Skeletal muscle satellite cell (primary cell): ENCODE measurements at regions not wholly inside any gene's neighbourhood (a gene's known extent, or its start where the extent isn't known, plus 50 kb on each side); places are given as distances from the start of the nearest gene placed in this dataset.

Experiments
- H3K27me3 ChIP-seq: 2 replicates; pipeline ENCODE4 v1.7.0; 2013; ENCODE audit warnings: low read length; ENCODE audit not compliant: control insufficient read depth, insufficient read depth
- H3K36me3 ChIP-seq: 2 replicates; pipeline ENCODE4 v1.7.0; 2013; ENCODE audit warnings: mild to moderate bottlenecking, control low read depth, low read length; ENCODE audit not compliant: insufficient read depth
- H3K4me1 ChIP-seq: 2 replicates; pipeline ENCODE4 v1.7.0; 2013; ENCODE audit warnings: low read length; ENCODE audit not compliant: control insufficient read depth, insufficient read depth
- H3K4me2 ChIP-seq: 2 replicates; pipeline ENCODE4 v1.7.0; 2013; ENCODE audit warnings: mild to moderate bottlenecking, low read length
- H3K4me3 ChIP-seq: 2 replicates; pipeline ENCODE4 v1.7.0; 2013; ENCODE audit warnings: low read length
- H3K9ac ChIP-seq: 2 replicates; pipeline ENCODE4 v1.7.0; 2013; ENCODE audit warnings: mild to moderate bottlenecking, low read depth, low read length, moderate library complexity
- H3K9me3 ChIP-seq: replicated peaks from 2 replicates; pipeline ENCODE4 v1.7.0; 2013; ENCODE audit warnings: mild to moderate bottlenecking, control low read depth, low read length

- Histone ChIP-seq H3K36me3 (no peaks in the 10 kb centered on the region), H3K4me2 (no peak overlapping the region), H3K4me1 (no peaks in the 10 kb centered on the region), H3K9me3 (no peaks in the 10 kb centered on the region), H3K27me3 (no peaks in the 10 kb centered on the region), H3K4me3 (no peak overlapping the region), H3K9ac (no peak overlapping the region)
Measured at GRCh38 chr13:48761256-48761655, 107.5 kb downstream of the CYSLTR2 start.

GRCh38 chr13:48769107-48769704, 115.5 kb downstream of the CYSLTR2 start:
- no peaks in the 10 kb centered on the region for H3K36me3 ChIP-seq
- no peak overlapping the region for H3K9ac ChIP-seq
- H3K4me2 ChIP-seq, result no peak overlapping the region
- no peaks in the 10 kb centered on the region for H3K27me3 ChIP-seq
- no peaks in the 10 kb centered on the region for H3K9me3 ChIP-seq
- H3K4me1 ChIP-seq, result no peaks in the 10 kb centered on the region
- H3K4me3 ChIP-seq, result no peak overlapping the region

- Histone ChIP-seq H3K27me3 (no peaks in the 10 kb centered on the region), H3K4me2 (no peak overlapping the region), H3K9me3 (no peaks in the 10 kb centered on the region), H3K4me3 (no peak overlapping the region), H3K36me3 (no peaks in the 10 kb centered on the region), H3K4me1 (peaks cover under 1% of the 10 kb centered on the region), H3K9ac (no peak overlapping the region)
Measured at GRCh38 chr13:48770372-48770771, 116.6 kb downstream of the CYSLTR2 start.

DNA sequence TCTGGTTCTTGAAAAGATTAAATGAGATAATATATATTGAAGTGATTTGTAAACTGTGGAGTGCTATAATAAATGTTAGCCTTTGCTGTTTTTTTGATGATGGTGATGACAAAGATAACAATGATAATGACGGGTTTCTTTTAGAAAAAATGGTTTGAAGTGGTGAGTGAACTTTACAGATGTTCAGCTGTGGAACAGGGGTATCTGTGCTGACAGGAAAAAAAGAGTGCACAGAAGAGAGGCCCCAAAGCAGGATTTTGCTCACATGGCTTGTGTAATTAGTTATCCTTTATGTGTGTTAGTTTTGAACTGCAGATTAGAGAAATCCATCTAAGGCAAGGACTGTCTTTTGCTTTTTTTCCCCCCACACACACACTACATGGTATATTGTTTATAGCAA, 119.2 kb downstream of the CYSLTR2 start:
- Histone ChIP-seq H3K4me3 (no peak overlapping the region), H3K9me3 (no peaks in the 10 kb centered on the region), H3K4me1 (peaks cover 16% of the 10 kb centered on the region), H3K4me2 (no peak overlapping the region), H3K9ac (no peak overlapping the region), H3K27me3 (no peaks in the 10 kb centered on the region), H3K36me3 (no peaks in the 10 kb centered on the region)

DNA sequence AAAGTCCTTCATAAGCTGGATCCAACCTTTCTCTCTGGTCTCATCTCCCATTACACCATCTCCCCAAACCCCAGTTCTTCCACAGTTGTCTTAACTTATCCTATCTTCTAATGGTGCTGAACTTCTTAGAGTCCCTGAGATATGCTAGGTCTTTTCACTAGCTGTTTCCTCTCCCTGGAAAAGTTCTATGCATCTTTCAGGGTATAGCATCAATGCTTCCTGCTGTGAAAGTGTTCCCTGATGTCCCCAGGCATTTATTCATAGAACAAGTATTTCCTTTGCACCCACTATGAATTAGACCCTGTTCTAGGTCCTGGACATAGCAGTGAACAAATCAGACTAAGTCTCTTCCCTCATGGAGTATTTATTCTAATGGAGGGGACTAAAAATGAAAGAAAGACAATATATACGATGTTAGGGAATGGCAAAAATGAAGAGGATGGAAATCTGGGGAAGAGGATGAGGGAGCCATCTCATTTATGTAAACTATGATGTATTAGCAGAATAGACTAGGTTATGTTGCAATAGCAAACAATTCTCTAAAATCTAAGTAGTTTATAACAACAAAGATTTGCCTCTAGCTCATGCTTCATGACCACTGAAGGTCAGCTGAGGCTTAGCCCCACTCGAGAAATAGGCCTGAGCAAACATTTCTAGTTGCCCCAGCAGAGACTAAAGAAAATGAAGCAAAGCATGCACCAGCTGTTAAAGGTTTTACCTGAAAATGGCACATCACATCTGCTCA, 120.0 kb downstream of the CYSLTR2 start:
- Histone ChIP-seq H3K9me3 (no peaks in the 10 kb centered on the region), H3K27me3 (no peaks in the 10 kb centered on the region), H3K9ac (no peak overlapping the region), H3K4me1 (peaks cover 16% of the 10 kb centered on the region), H3K4me2 (no peak overlapping the region), H3K36me3 (no peaks in the 10 kb centered on the region), H3K4me3 (no peak overlapping the region)

GRCh38 chr13:48775285-48775684, 121.6 kb downstream of the CYSLTR2 start:
- peaks cover 16% of the 10 kb centered on the region for H3K4me1 ChIP-seq
- H3K27me3 ChIP-seq, result no peaks in the 10 kb centered on the region
- no peak overlapping the region for H3K9ac ChIP-seq
- no peaks in the 10 kb centered on the region for H3K36me3 ChIP-seq
- peak overlapping the region; percentile 29 for H3K4me2 ChIP-seq
- H3K4me3 ChIP-seq, result no peak overlapping the region
- no peaks in the 10 kb centered on the region for H3K9me3 ChIP-seq

DNA sequence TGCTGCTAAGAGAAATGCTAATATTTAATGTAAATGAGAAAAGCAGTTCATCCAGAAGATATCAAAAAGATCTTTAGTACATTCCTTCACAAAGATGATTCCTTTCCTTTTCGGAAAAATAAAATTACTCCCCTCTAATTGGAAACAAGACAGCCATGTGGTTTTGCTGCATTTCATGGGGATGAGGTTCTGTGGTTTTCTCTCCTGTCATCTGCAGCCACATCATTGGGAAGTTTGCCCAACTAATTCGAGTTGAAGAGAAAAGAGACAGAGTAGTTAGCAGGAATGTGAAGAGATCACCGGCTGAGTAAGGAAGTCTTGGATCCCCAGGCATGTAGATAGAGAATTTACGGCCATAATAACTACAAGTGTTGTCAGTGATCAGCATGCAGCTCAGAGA, 122.1 kb downstream of the CYSLTR2 start:
- Histone ChIP-seq H3K4me2 (peak overlapping the region; percentile 45), H3K4me1 (peaks cover 16% of the 10 kb centered on the region), H3K9ac (no peak overlapping the region), H3K36me3 (no peaks in the 10 kb centered on the region), H3K27me3 (no peaks in the 10 kb centered on the region), H3K9me3 (no peaks in the 10 kb centered on the region), H3K4me3 (no peak overlapping the region)

DNA sequence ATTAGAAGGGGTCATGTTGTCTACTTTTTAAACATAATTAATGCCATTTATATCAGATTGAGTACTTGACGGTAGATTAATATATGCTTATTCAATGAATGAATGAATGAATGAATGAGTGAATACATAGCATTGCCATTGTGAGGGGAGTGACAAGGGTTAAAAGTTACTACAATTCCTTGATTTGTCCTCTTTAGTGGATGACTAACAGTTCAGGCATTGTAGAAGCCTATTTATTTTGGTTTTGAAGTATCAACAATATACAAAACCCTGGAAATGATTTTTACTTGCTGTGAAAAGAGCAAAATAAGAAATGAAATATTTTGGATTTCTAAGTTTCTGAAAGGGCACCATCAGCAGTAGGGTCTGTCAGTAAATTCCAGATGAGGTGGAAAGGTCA, 122.7 kb downstream of the CYSLTR2 start:
- H3K4me2 ChIP-seq, result peak overlapping the region; percentile 45
- H3K9me3 ChIP-seq, result no peaks in the 10 kb centered on the region
- no peak overlapping the region for H3K9ac ChIP-seq
- H3K27me3 ChIP-seq, result no peaks in the 10 kb centered on the region
- H3K4me1 ChIP-seq, result peaks cover 16% of the 10 kb centered on the region
- H3K4me3 ChIP-seq, result no peak overlapping the region
- H3K36me3 ChIP-seq, result no peaks in the 10 kb centered on the region

DNA sequence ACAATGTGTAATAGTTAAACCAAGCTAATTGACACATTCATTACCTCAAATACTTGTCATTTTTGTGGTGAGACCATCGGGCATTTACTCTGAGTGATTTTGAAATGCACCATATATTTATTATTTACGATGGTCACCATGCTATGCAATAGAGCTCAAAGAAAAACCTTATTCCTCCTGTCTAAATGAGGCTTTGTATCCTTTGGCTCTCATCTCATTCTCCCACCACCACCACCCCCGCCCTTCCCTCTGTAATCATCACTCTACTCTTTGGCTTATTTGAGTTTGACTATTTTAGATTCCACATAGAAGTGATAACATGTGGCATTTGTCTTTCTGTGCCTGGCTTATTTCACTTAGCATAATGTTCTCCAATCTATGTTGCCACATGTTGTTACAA, 124.9 kb downstream of the CYSLTR2 start:
- peaks cover 23% of the 10 kb centered on the region for H3K4me1 ChIP-seq
- no peak overlapping the region for H3K4me2 ChIP-seq
- H3K9ac ChIP-seq, result no peak overlapping the region

GRCh38 chr13:48780713-48781341, 127.1 kb downstream of the CYSLTR2 start:
- Histone ChIP-seq H3K36me3 (no peaks in the 10 kb centered on the region), H3K27me3 (no peaks in the 10 kb centered on the region), H3K4me2 (no peak overlapping the region), H3K4me1 (peaks cover 23% of the 10 kb centered on the region), H3K9me3 (no peaks in the 10 kb centered on the region), H3K4me3 (no peak overlapping the region), H3K9ac (no peak overlapping the region)

More for the DNA sequence above, 124.9 kb downstream of the CYSLTR2 start:
- Histone ChIP-seq H3K9me3 (no peaks in the 10 kb centered on the region), H3K27me3 (no peaks in the 10 kb centered on the region), H3K4me3 (no peak overlapping the region), H3K36me3 (no peaks in the 10 kb centered on the region)

GRCh38 chr13:48782429-48782840, 128.7 kb downstream of the CYSLTR2 start:
- H3K4me1 ChIP-seq, result peaks cover 12% of the 10 kb centered on the region
- no peaks in the 10 kb centered on the region for H3K27me3 ChIP-seq
- H3K4me2 ChIP-seq, result no peak overlapping the region
- peak overlapping the region; percentile 38 for H3K9ac ChIP-seq
- no peaks in the 10 kb centered on the region for H3K9me3 ChIP-seq
- no peaks in the 10 kb centered on the region for H3K36me3 ChIP-seq
- H3K4me3 ChIP-seq, result no peak overlapping the region
